GM12878 (cell line): ENCODE measurements at regions not wholly inside any gene's neighbourhood (a gene's known extent, or its start where the extent isn't known, plus 50 kb on each side); places are given as distances from the start of the nearest gene placed in this dataset.

Experiments used
- CBX3 ChIP-seq: fragments of 200-600 bp; sonication (generic); IDR thresholded peaks from 2 replicates; pipeline ENCODE4 v1.6.1; 2016; ENCODE audit warnings: low read depth, borderline replicate concordance
- CREM ChIP-seq: IDR thresholded peaks from 2 replicates; pipeline ENCODE4 v1.6.1; 2014; ENCODE audit warnings: antibody characterized with exemption, low read depth
- IKZF2 ChIP-seq, 2 experiments: fragments of 450-650 bp; IDR thresholded peaks; 2 replicates each; pipeline ENCODE4 v1.6.1; 2017; ENCODE audit warnings: mild to moderate bottlenecking in 2 of 2, moderate library complexity in 2 of 2
- KAT2A ChIP-seq: conservative IDR thresholded peaks from 2 replicates; pipeline ENCODE4 v1.6.1; 2011; ENCODE audit warnings: low read depth, low read length; ENCODE audit not compliant: control insufficient read depth
- MTA2 ChIP-seq: fragments of 450-650 bp; IDR thresholded peaks from 2 replicates; pipeline ENCODE4 v1.6.1; 2016; ENCODE audit warnings: low read depth, mild to moderate bottlenecking, moderate library complexity
- NFIC ChIP-seq: IDR thresholded peaks from 2 replicates; pipeline ENCODE4 v1.6.1; 2012; ENCODE audit warnings: low read depth, mild to moderate bottlenecking, inconsistent platforms, low read length, moderate library complexity
- NR2C2 ChIP-seq: IDR thresholded peaks from 2 replicates; pipeline ENCODE4 v1.6.1; 2011; ENCODE audit warnings: borderline replicate concordance, low read depth; ENCODE audit not compliant: control insufficient read depth, insufficient read length
- PAX5 ChIP-seq: IDR thresholded peaks from 2 replicates; pipeline ENCODE4 v1.6.1; 2011; ENCODE audit warnings: low read depth, low read length, borderline replicate concordance
- RBBP5 ChIP-seq: fragments of 200-600 bp; sonication (generic); conservative IDR thresholded peaks from 2 replicates; pipeline ENCODE4 v1.6.1; 2016
- RCOR1 ChIP-seq: conservative IDR thresholded peaks from 2 replicates; pipeline ENCODE4 v1.6.1; 2012; ENCODE audit warnings: low read depth, low read length, improper control_type of control experiment
- RELA ChIP-seq: fragments of 450-650 bp; IDR thresholded peaks from 2 replicates; pipeline ENCODE4 v1.8.0; 2014; ENCODE audit warnings: borderline replicate concordance; ENCODE audit not compliant: partially characterized antibody
- RUNX3 ChIP-seq: IDR thresholded peaks from 2 replicates; pipeline ENCODE4 v1.6.1; 2012; ENCODE audit warnings: low read length, inconsistent platforms
- TAF1 ChIP-seq: IDR thresholded peaks from 2 replicates; pipeline ENCODE4 v1.6.1; 2011; ENCODE audit warnings: mild to moderate bottlenecking, low read depth, low read length, borderline replicate concordance
- TCF12 ChIP-seq: IDR thresholded peaks from 2 replicates; pipeline ENCODE4 v1.6.1; 2011; ENCODE audit warnings: low read depth, mild to moderate bottlenecking, low read length
- YBX1 ChIP-seq: fragments of 450-650 bp; IDR thresholded peaks from 2 replicates; pipeline ENCODE4 v1.6.1; 2016; ENCODE audit warnings: antibody characterized with exemption
- TF ChIP-seq, protein P1 (sequence below): IDR thresholded peaks from 2 replicates; pipeline ENCODE4 v1.6.1; 2011; ENCODE audit warnings: borderline replicate concordance, low read depth, mild to moderate bottlenecking, moderate library complexity, low read length; ENCODE audit not compliant: insufficient read depth, poor library complexity, severe bottlenecking
- TF ChIP-seq, protein P2 (sequence below): fragments of 150-350 bp; IDR thresholded peaks from 2 replicates; pipeline ENCODE4 v1.6.1; 2014; ENCODE audit warnings: mild to moderate bottlenecking, low read depth, low read length
- TF ChIP-seq, protein P3 (sequence below): fragments of 450-650 bp; IDR thresholded peaks from 2 replicates; pipeline ENCODE4 v1.6.1; 2017; ENCODE audit warnings: antibody characterized with exemption, mild to moderate bottlenecking, moderate library complexity
- TF ChIP-seq, protein P4 (sequence below): IDR thresholded peaks from 2 replicates; pipeline ENCODE4 v1.6.1; 2012; ENCODE audit warnings: low read length, inconsistent platforms
- TF ChIP-seq, protein P5 (sequence below): fragments of 450-650 bp; conservative IDR thresholded peaks from 2 replicates; pipeline ENCODE4 v1.6.1; 2017; ENCODE audit warnings: mild to moderate bottlenecking, moderate library complexity

DNA sequence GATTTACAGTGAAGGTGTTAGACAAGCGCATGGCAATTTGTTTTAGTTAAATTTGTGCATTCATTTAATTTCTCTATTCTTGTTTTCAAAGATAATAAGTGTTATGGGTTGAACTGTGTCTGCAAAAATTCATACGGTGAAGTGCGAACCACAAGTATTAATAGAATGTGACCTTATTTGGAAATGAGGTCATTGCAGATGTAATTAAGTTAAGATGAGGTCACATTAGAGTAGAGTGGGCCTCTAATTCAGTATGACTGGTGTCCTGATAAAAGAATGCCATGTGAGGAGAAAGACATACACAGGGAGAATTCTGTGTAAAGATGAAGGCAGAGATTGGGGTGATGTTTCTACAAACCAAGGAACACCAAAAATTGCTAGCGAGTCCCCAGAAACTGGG lies 158.8 kb upstream of the SEMA3E start (continued):
- TF ChIP-seq RELA: no peak
- TF ChIP-seq PAX5: no peak
- no peak for TF ChIP-seq RCOR1
- peak; percentile 75 for TF ChIP-seq CREM
- TF ChIP-seq RUNX3: peak; percentile 56; the same call in 1 of the 2 replicates
- TF ChIP-seq NR2C2: no peak
- no peak for TF ChIP-seq TAF1
- TF ChIP-seq, protein P1, sequence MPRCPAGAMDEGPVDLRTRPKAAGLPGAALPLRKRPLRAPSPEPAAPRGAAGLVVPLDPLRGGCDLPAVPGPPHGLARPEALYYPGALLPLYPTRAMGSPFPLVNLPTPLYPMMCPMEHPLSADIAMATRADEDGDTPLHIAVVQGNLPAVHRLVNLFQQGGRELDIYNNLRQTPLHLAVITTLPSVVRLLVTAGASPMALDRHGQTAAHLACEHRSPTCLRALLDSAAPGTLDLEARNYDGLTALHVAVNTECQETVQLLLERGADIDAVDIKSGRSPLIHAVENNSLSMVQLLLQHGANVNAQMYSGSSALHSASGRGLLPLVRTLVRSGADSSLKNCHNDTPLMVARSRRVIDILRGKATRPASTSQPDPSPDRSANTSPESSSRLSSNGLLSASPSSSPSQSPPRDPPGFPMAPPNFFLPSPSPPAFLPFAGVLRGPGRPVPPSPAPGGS: no peak
- TF ChIP-seq, protein P2, sequence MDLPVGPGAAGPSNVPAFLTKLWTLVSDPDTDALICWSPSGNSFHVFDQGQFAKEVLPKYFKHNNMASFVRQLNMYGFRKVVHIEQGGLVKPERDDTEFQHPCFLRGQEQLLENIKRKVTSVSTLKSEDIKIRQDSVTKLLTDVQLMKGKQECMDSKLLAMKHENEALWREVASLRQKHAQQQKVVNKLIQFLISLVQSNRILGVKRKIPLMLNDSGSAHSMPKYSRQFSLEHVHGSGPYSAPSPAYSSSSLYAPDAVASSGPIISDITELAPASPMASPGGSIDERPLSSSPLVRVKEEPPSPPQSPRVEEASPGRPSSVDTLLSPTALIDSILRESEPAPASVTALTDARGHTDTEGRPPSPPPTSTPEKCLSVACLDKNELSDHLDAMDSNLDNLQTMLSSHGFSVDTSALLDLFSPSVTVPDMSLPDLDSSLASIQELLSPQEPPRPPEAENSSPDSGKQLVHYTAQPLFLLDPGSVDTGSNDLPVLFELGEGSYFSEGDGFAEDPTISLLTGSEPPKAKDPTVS: no peak
- TF ChIP-seq YBX1: no peak
- TF ChIP-seq KAT2A: no peak
- no peak for TF ChIP-seq TCF12
- no peak for TF ChIP-seq MTA2
- TF ChIP-seq, protein P3, sequence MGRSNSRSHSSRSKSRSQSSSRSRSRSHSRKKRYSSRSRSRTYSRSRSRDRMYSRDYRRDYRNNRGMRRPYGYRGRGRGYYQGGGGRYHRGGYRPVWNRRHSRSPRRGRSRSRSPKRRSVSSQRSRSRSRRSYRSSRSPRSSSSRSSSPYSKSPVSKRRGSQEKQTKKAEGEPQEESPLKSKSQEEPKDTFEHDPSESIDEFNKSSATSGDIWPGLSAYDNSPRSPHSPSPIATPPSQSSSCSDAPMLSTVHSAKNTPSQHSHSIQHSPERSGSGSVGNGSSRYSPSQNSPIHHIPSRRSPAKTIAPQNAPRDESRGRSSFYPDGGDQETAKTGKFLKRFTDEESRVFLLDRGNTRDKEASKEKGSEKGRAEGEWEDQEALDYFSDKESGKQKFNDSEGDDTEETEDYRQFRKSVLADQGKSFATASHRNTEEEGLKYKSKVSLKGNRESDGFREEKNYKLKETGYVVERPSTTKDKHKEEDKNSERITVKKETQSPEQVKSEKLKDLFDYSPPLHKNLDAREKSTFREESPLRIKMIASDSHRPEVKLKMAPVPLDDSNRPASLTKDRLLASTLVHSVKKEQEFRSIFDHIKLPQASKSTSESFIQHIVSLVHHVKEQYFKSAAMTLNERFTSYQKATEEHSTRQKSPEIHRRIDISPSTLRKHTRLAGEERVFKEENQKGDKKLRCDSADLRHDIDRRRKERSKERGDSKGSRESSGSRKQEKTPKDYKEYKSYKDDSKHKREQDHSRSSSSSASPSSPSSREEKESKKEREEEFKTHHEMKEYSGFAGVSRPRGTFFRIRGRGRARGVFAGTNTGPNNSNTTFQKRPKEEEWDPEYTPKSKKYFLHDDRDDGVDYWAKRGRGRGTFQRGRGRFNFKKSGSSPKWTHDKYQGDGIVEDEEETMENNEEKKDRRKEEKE: no peak
- TF ChIP-seq, protein P4, sequence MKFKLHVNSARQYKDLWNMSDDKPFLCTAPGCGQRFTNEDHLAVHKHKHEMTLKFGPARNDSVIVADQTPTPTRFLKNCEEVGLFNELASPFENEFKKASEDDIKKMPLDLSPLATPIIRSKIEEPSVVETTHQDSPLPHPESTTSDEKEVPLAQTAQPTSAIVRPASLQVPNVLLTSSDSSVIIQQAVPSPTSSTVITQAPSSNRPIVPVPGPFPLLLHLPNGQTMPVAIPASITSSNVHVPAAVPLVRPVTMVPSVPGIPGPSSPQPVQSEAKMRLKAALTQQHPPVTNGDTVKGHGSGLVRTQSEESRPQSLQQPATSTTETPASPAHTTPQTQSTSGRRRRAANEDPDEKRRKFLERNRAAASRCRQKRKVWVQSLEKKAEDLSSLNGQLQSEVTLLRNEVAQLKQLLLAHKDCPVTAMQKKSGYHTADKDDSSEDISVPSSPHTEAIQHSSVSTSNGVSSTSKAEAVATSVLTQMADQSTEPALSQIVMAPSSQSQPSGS: no peak
- no peak for TF ChIP-seq RBBP5
- no peak; the same call in 1 of the 2 replicates for TF ChIP-seq NFIC
- no peak for TF ChIP-seq CBX3
- no peak for TF ChIP-seq IKZF2 (IDR thresholded peaks at IDR 0.05)
- TF ChIP-seq, protein P5, sequence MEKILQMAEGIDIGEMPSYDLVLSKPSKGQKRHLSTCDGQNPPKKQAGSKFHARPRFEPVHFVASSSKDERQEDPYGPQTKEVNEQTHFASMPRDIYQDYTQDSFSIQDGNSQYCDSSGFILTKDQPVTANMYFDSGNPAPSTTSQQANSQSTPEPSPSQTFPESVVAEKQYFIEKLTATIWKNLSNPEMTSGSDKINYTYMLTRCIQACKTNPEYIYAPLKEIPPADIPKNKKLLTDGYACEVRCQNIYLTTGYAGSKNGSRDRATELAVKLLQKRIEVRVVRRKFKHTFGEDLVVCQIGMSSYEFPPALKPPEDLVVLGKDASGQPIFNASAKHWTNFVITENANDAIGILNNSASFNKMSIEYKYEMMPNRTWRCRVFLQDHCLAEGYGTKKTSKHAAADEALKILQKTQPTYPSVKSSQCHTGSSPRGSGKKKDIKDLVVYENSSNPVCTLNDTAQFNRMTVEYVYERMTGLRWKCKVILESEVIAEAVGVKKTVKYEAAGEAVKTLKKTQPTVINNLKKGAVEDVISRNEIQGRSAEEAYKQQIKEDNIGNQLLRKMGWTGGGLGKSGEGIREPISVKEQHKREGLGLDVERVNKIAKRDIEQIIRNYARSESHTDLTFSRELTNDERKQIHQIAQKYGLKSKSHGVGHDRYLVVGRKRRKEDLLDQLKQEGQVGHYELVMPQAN: no peak
